GM18951 (cell line): ENCODE measurements at regions not wholly inside any gene's neighbourhood (a gene's known extent, or its start where the extent isn't known, plus 50 kb on each side); places are given as distances from the start of the nearest gene placed in this dataset.
"Not testable (repeated sequence)": the region's sequence is repeated elsewhere in the genome, so short reads cannot be mapped to it uniquely, and the experiment has no call there.

ENCODE experiments used
- POLR2A ChIP-seq: IDR thresholded peaks from 4 replicates; pipeline ENCODE4 v1.6.1; 2011; ENCODE audit warnings: mild to moderate bottlenecking; ENCODE audit not compliant: insufficient read length, insufficient read depth; ENCODE audit errors: extremely low read depth
- in situ Hi-C: fragments of 300-500 bp; cut with MboI; formaldehyde crosslinking; loops from one replicate; pipeline ENCODE4 v1.12.0; 2022; ENCODE audit warnings: low sequenced_read_pairs, mixed read lengths, inconsistent platforms; ENCODE audit not compliant: unreplicated experiment

DNA sequence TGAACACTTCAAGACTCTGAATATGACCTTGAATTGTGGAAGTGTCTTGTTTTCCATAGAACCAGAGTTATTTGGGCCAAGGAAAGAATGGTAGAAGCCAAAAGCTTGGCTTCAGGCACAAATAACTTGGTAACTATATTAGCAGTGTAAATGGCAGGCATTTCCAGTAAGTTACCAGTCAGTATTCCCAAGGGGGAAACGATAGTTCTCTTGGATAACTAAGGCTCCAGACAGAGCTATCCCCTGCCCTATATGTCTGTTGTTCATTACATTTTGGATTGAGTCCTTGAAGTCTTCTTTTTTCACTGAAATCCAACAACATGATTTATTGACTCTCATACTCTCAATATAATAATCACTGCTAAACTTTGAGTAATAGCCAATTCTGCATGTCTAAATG is 364.1 kb downstream of the MAGEB5 start:
- TF ChIP-seq POLR2A: no peak
- in situ Hi-C loops: no loop called here

DNA sequence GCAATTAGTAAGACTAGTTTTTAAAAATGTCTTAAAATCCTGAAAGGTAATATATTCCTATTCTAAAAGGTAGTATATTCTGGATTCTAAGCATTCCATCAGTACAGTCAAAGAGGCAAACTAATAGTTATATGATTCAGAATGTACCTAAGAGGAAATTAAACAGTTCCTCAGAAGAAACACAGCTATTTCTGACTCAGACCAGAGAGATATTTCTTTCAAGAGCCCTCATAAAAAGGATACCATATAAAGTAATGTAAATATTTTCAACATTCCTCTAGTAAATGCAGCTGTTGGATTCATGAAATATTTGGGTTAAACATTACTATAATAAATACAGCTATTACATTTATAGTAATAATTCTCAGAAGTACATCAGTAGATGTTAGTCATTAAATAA is 358.3 kb downstream of the MAGEB5 start:
- no peak for TF ChIP-seq POLR2A
- in situ Hi-C loops: no loop called here

GRCh38 chrX:26562156-26562555 is 346.2 kb downstream of the MAGEB5 start:
- in situ Hi-C loops: no loop called here
- TF ChIP-seq POLR2A: no peak

DNA sequence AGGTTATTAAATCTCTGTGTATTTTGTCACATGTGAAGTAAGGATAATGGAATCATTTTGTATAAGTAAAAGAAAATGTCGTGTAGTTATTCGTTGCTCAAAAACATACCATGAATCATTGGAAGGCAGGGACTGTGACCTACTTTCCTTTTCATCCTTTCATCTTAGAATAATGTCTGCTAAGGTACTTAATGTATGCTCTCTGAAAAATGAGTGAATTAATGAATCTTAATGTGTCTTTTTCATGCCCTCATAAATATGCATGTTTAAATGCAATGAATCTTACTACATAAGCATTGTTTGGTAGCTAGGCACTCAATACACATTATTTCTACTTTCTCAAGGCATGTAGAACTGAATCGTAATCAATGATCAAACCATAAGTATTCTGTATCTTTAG is 343.9 kb downstream of the MAGEB5 start:
- TF ChIP-seq POLR2A: no peak
- in situ Hi-C loops: no loop called here

DNA sequence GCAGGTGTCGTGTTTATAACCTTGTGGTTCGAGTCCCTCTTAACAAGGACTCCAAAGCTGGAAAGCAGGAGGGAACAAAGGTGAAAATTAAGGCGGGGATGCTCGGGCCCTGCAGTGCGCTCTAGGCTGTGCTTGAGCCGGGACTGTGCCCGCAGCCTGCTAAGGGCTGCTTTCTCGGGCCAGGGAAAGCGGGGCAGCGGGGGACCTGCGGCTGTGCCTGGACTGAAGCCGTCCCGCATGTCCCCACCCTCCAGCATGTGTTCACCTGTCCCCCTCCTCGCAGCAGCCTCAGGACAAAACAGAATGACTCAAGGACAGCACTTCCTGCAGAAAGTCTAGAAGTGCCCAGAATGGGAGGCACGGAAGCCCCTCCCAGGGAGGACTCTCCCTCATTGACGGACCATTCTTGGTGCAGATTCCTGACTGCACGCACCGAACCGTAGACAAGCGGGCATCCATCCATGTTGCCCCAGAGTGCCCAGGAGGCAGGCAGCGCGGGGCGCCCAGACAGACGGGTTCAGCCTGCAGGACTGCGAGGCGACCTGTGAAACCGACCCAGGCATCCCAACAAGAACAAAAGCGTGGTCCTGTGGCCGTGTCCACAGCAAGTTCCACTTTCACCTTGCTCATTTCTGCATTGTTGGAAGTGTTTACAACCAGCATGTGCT is 342.9 kb downstream of the MAGEB5 start:
- no peak for TF ChIP-seq POLR2A
- in situ Hi-C loops: no loop called here

DNA sequence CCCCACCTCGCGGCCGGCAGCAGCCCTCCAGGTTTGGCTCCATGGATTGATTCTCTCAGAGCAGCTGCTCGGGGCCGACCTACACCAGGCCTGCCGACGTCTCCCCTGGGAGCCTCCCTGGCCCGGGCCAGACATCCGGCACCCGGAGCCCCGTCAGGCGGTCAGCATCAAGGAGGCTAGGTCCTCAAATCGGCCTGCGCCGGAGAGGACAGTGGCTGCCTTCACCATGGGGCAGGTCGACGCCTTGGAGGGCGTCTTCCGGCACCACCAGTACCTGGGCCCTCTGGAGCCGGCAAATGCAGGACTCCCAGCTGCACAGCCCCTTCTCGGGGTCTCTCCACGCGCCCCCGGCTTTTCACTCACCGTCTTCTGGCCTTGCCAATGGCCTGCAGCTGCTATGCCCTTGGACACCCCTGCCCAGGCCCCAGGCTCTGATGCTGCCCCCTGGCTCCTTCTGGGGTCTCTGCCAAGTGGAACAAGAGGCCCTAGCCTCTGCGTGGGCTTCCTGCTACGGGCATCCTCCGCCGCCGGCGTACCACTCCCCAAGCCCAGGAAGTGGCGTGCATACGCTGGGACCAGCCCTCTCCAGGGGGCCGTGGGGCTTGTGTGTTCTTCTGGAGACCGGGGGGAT is 341.8 kb downstream of the MAGEB5 start:
- in situ Hi-C loops: no loop called here
- TF ChIP-seq POLR2A: no peak

GRCh38 chrX:26525768-26526167 is 309.8 kb downstream of the MAGEB5 start:
- in situ Hi-C loops: not testable (repeated sequence)

DNA sequence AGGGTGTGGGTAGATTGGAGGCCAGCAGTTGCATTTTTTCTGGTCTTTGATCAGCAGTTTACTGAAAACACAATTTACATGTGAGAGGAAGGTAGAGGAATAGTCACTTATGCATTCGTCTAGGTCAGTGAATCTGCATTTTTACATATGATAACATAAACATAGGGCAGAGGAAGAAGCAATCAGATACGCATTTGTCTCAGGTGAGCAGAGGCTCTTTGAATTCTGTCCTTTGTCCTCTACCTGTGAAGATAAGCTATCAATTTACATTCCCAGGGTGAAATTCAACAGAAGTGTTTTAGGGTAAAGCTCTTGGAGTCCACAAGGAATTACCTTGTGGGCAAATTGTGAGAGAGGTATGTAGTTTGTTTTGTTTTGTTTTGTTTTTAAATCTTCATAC is 306.5 kb downstream of the MAGEB5 start:
- in situ Hi-C loops: no loop called here
- no peak for TF ChIP-seq POLR2A

- in situ Hi-C loops: no loop called here
- TF ChIP-seq POLR2A: no peak
Observed at GRCh38 chrX:26511589-26512363, 295.8 kb downstream of the MAGEB5 start.

- in situ Hi-C loops: no loop called here
- TF ChIP-seq POLR2A: no peak
Observed at GRCh38 chrX:26470941-26471340, 255.0 kb downstream of the MAGEB5 start.

DNA sequence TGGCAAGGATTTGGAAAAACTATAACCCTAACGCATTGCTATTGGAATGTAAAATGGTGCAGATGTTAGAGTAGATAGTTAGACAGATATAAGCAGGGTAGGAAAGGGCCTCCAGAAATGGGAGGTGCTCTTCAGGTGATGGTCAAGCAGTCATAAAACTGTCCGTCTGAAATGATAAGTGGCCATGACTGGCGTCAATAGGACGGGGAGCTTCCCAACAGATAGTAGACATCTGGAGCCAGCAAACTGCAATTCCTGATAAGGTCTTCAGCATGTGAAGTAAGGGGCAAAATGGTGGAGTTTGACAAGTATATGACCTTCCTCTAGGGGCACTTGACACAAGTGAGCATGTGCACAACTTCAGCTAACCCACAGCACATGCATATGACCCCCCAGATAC is 250.4 kb downstream of the MAGEB5 start:
- TF ChIP-seq POLR2A: no peak
- in situ Hi-C loops: no loop called here

DNA sequence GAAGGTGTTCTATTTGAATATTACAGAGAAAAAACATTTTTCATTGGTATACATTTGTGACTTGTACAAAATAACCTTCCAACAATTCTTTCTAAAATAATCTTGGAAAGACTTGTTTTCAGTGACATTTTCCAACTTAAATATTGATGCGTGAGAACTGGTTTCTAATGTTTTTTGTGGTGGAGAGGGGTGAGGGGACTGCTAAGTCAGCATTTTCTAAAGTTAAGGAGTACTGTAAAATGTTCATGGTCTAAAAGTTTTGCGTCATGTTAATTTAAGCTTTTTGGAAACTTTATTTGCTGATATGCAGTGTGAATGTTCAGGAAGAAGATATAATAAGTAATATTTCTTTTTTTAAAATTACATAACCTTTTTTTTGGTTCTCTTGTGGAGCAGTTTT is 229.3 kb downstream of the MAGEB5 start:
- in situ Hi-C loops: no loop called here
- TF ChIP-seq POLR2A: no peak

DNA sequence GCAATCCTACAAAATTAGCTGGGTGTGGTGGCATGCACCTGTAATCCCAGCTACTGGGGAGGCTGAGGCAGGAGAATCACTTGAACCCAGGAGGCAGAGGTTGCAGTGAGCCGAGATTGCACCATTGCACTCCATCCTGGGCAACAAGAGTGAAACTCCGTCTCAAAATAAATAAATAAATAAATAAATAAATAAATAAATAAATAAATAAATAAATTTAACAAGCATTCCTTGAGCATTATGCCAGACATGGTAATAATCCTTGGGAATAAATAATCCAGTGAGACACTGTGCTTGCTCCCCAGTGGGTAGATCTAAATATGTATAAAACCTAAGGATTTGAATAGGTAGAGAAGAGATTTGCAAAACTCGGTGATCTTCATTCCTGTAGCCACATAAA is 228.4 kb downstream of the MAGEB5 start:
- in situ Hi-C loops: not testable (repeated sequence)

GRCh38 chrX:26442340-26442739 is 226.4 kb downstream of the MAGEB5 start:
- in situ Hi-C loops: no loop called here
- TF ChIP-seq POLR2A: no peak

DNA sequence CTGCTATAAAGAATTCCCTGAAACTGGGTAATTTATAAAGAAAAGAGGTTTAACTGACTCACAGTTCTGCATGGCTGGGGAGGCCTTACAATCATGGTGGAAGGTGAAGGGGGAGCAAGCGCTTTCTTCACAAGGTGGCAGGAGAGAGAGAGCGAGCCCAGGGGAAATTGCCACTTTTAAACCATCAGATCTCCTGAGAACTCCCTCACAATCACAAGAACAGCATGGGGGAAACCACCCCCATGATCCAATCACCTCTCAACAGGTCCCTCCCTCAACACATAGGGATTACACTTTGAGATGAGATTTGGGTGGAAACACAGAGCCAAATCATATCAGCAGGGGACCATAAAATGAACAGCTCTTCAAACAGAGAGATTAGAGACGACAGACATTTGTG is 198.6 kb downstream of the MAGEB5 start:
- in situ Hi-C loops: no loop called here
- no peak for TF ChIP-seq POLR2A
